HG02798 (cell line): ENCODE measurements at regions not wholly inside any gene's neighbourhood (a gene's known extent, or its start where the extent isn't known, plus 50 kb on each side); places are given as distances from the start of the nearest gene placed in this dataset.

ENCODE experiments used
- ATAC-seq: cut with Tn5 transposase; IDR thresholded peaks from one replicate; pipeline ENCODE4 v1.9.1; 2021; ENCODE audit warnings: mild to moderate bottlenecking; ENCODE audit not compliant: unreplicated experiment, poor library complexity

- ATAC-seq: no peak
Observed at GRCh38 chr19:28864024-28864503, 348.9 kb downstream of the UQCRFS1 start.

GRCh38 chr19:28862238-28862637, 350.7 kb downstream of the UQCRFS1 start:
- ATAC-seq: no peak

GRCh38 chr19:28859811-28860210, 353.1 kb downstream of the UQCRFS1 start:
- ATAC-seq: no peak

- no peak for ATAC-seq
Observed at GRCh38 chr19:28858933-28859332, 354.0 kb downstream of the UQCRFS1 start.

- ATAC-seq: no peak
Observed at GRCh38 chr19:28857967-28858366, 355.0 kb downstream of the UQCRFS1 start.

- no peak for ATAC-seq
Observed at GRCh38 chr19:28855216-28855615, 357.7 kb downstream of the UQCRFS1 start.

DNA sequence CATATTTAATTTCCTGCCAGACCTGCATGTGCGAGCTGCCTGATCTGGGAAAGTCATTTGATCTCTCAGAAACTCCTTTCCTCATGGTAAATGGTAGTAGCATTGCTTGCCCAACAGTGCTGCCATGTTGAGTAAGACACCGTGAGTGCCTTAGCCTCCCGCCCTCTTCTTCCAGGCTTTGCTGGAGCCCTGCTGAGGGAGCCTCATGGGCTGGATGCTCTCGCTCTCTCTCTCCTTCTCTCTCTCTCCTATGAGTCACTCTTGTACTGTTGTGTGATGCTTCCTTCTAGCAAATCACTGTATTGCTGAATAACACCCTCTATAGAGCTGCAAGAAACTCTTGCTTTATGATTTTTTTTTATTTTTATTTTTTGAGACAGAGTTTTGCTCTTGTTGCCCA, 365.5 kb downstream of the UQCRFS1 start:
- no peak for ATAC-seq

GRCh38 chr19:28846094-28846812, 366.7 kb downstream of the UQCRFS1 start:
- ATAC-seq: no peak

GRCh38 chr19:28843761-28844492, 369.0 kb downstream of the UQCRFS1 start:
- ATAC-seq: no peak

- no peak for ATAC-seq
Observed at GRCh38 chr19:28841531-28841930, 371.4 kb downstream of the UQCRFS1 start.

- ATAC-seq: no peak
Observed at GRCh38 chr19:28840891-28841290, 372.1 kb downstream of the UQCRFS1 start.

DNA sequence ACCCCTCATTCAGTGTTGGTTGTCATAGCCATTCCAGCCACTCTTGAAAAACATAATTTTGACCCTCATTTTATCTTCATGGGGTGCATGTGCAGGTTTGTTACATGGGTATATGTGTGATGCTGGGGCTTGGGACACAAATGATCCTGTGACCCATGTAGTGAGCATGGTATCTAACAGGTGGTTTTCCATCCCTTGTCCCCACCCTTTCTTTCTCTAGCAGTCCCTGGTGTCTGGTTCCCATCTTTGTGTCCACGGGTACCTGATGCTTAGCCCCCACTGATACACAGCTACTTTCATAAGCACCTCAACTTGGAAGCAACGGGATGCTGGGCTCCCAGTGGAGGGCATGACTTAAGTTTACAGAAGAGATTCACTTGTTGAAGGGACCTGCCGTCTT, 373.5 kb downstream of the UQCRFS1 start:
- ATAC-seq: no peak

DNA sequence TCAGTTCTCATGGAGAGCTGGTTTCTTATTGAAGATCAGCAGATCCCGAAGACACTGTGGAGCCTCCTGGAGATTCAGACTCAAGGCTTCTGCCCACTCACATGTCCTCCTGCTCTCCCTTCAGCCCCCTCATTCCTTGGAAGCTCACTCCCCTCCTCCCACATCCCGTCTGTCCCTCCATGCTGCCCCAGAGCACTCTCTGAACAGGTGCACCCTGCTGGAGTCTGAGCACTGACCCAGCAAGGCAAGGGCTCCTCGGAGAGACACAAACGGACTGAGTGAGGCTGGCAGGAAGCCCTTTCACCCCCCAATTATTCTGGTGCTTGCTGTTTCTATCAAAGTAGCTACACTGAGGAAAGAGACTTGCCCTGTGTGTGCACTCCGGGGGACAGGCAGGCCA, 374.0 kb downstream of the UQCRFS1 start:
- ATAC-seq: no peak

DNA sequence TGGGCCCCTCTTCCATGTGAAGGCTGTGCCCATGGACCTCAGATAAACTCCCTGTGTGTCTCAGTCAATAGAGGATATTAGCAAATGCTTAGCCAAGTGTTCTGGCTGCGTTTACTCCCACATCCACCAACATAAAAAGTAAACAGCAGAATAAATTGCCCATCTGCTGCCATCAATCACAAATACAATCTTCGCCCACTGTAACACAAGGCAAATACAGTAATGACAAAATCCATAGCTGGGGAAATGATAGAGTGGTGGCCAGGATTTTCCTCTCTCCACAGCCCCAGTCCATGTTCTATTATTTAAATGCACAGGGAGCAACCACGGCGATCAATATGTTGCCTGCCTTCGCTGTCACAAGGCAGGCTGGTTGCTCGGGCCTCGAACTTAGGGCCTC, 376.5 kb downstream of the UQCRFS1 start:
- no peak for ATAC-seq

- no peak for ATAC-seq
Observed at GRCh38 chr19:28834996-28835395, 378.0 kb downstream of the UQCRFS1 start.

DNA sequence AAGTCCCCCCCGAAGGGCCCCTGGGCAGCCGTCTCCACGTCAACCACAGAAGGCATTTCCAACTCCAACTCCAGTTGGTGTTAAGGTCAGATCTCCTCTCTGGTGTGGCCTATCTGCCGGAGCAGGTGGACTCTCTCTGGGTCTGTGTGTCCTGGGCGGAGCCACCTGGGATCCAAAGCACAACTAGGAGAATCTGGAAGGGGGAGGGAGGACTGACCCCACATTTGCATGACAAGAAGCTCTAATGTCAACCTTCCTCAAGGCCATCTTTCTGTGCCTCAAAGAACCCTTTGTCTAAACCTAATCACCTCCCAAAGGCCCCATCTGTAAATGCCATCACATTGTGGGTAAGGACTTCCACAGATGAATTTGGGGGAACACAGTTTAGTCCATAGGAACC, 381.5 kb downstream of the UQCRFS1 start:
- ATAC-seq: no peak

DNA sequence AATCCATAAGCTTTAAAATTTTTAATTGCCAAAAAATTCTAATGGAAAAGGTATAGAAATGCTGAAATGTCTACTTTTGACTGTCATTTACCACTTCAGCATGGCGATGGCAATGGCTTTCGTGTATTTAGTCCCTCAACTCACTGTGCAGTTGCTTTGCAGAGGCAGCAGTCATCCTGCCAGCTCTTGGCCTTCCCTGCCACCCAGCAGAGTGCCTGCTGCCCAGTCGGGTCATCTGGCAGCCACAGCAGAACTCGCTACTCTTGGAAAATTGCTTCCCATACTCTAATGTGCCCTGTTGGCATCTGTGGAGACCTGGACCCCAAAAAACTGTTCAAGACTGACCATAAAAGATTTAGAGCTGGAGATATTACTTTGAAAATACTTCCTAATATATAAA, 383.2 kb downstream of the UQCRFS1 start:
- no peak for ATAC-seq

DNA sequence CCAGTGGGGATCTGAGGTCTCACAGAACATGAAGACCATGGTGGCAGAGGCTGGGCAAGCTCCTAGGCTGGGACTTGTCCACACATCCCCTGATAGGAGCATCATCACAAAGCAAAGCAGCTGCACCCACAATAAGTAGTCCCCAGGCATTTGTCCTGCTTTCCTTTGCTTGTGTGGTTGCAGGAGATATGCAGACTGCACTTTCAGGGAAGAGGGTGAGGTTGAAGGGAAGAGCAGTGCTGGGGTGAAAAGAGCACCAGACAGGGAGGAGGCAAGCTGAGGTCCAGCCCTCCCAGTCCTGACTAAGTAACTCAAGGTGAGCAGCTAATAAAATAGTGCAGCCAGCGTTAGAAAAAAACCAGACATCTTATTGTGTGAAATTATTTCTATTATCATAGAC, 383.6 kb downstream of the UQCRFS1 start:
- no peak for ATAC-seq

DNA sequence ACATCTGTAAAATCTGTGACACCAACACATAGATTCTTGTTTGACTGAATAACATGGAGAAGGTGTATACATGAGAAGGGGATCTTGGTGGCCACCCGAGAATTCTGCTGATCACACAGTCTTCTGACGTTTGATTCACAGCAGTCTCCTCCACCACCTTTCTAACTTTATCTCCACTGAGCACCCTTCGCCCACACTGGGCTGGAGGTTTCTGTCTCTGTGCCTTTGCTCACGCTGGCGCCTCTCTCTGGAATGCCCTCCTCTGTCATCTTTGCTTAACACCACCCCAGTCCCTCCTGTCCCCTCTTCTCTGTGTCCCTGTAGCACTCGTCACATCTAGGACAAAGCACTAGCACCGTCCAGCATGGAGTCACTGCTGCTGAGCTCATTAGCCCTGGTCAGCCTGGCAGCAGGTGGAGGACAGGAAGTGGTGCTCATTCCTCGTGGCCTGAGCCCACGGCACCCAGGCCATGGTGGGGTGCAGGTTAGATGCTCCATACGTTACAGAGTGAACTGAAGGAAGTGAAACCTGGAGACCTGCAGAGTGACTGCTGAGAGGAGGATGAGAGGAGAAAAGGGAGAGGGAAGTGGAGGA, 384.6 kb downstream of the UQCRFS1 start:
- ATAC-seq: no peak

GRCh38 chr19:28827382-28827781, 385.6 kb downstream of the UQCRFS1 start:
- no peak for ATAC-seq

DNA sequence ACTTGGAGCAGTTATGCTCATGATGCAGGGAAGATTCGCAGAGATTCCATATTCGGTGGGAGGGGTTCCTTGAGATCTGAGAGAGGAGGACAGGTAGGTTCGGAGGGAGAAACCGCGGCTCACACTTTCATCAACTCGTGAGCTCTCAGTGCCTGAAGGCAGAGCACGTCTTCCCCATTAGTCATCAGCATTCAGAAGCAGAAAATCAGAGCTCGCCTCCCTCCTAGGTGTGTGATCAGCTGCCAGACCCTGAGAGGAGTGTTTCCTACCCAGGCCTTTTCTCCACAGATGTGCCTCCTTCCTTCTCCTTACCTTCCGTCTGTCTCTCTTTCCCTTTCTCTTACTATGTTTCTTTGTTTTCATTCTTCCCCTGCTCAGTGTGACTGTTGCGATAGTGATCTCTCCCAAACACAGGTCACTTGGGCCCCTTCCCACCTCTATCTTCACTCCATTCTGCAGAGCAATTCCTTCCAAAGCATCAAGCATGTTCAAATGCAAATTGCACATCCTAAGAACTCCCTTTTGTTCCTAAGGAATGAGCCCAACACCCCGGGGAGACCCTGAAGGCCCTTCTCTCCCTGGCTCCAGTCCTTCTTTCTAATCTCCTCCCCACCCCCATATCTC, 389.5 kb downstream of the UQCRFS1 start:
- no peak for ATAC-seq
